ENCODE measurements at regions not wholly inside any gene's neighbourhood (a gene's known extent, or its start where the extent isn't known, plus 50 kb on each side); places are given as distances from the start of the nearest gene placed in this dataset.

DNA sequence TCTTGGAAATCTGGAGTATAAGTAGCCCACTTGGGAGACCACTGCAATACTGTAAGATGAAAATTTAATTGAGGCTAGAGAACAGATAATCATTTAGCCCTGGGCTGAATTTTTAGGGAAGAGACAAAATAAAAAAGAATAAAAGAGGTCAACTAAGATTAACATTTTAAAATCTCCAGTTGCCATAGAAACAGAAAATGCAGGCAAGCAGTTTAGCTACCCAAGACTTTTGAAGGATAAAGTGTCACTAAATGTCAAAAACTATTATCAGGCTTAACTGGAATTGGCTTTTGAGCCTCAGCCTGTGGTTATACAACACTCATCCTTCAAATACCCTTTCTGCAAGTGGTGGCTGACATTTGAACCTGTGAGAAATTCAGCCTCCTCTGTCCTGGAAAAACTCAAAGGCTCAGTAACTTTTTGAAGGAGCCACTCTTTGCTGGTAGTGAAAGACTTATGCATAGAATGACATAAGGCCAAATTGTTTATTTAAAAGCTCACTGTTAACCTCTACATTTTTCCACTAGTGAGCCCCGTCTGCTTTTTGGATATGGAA, 220.7 kb upstream of the KCNJ16 start:
- no peak for DNase-seq

- DNase-seq, result no peak
Observed at GRCh38 chr17:69856946-69857345, 218.1 kb upstream of the KCNJ16 start.

GRCh38 chr17:69857412-69857835, 217.6 kb upstream of the KCNJ16 start:
- no peak for DNase-seq

GRCh38 chr17:69858460-69858859, 216.6 kb upstream of the KCNJ16 start:
- no peak for DNase-seq

DNA sequence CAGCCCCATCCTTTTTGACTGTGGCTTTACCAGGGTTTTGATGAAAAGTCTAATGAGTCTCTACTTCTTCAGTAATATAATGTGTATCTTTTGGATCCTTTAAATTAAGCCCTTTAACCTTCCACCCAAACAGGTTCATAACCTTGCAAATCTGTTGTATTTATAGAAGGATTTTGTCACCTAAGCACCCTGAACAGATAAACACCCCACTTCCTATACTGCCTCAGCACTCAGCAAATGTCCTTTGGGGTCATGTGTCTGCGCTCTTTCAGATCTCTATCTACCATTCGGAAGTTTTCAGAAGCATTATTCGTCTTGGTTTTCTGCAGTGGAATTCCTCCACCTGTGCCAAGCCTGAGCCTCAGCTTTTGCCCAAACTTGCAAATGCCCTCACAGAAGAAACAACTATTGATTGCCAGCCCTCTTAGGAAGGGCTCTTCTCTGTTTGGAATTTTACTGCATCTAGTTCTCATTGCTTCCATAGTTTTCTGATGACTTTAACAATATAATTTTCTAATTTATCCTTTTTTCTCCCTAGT, 214.8 kb upstream of the KCNJ16 start:
- DNase-seq, result no peak

DNA sequence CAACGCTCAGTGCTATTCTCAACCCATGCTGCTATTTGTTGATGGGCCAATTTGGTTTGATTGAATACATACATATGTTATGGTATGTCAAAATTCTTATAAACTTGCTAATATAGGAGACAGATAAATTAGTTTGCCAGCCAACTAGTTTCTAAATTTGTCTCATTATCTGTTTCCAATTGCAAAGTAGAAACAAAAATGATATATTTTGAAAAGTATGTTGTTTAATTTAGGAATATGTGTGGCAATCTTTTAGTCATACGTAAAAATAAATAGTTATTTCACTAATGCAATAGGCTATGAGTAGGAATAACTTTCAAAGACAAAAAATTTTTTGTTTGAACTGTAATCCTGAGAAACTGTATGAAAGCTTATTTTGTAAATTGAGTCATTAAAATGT, 210.6 kb upstream of the KCNJ16 start:
- no peak for DNase-seq

GRCh38 chr17:69869667-69870066, 205.4 kb upstream of the KCNJ16 start:
- no peak for DNase-seq

DNA sequence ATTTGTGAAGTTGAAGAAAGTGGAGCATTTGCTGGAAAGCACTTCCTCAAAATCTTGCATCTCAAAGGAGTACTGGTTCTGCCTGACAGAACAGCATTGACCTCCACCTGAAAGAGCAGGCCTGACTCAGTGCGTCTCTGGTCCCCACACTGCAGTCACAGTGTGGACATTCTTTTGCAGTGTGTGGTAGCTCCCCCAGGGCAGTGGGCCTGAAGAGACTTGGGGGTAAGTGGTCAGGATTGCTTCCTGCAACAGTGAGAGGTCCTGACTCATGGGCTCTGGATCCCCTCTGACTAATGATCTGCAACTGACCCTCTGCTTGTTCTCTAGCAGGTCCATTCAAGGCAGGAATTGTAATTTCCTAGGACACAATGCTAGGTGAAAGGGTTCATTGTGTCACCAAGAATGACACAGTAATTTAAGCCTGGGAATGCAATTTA, 204.9 kb upstream of the KCNJ16 start:
- DNase-seq, result no peak

DNA sequence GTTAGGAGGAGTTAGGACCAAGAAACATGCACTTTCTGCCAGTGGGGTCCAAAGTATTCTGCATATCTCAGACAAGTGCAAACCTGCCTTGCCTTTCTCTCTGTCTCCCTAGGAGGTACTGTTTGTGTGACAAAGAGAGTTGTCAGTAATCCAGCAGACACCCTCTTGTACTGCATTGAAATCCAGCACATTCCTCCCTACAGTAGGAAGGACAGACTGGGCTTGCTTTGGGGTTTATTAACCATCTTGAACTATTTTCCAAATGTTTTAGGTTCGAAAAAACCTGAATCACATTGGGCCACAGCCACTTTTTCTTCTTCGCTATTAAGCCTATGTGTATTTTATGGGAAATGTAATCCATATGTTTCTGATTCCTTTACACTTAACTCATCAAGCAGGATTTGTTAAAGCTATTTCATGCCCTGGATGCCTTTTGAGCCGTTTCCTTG, 204.2 kb upstream of the KCNJ16 start:
- DNase-seq, result no peak

GRCh38 chr17:69871318-69871717, 203.7 kb upstream of the KCNJ16 start:
- no peak for DNase-seq

DNA sequence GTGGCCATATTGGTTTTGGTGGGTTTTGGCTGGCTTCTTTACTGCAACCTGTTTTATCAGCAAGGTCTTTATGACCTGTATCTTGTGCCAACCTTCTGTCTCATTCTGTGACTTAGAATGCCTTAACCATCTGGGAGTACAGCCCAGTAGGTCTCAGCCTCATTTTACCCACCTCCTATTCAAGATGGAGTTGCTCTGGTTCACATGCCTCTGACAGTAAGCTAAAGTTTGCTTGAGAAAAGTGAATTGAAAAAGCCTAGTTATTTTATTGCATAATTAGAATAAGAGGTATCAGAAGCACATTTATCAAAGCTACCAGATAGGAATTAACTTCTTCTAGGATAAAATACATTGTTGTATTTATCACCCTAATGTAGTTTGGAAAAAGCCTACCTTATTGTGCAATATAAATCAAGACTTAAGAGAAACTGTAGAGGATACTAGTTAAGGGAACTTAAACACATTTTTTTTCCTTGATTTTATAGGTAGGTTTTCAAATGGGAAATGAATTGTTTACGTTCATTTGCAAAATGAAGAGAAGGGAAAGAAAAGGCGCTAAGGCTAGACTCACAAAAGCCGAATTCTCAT, 202.3 kb upstream of the KCNJ16 start:
- DNase-seq, result no peak

GRCh38 chr17:69874175-69874670, 200.8 kb upstream of the KCNJ16 start:
- DNase-seq, result no peak

GRCh38 chr17:69876757-69877156, 198.3 kb upstream of the KCNJ16 start:
- DNase-seq, result no peak

DNA sequence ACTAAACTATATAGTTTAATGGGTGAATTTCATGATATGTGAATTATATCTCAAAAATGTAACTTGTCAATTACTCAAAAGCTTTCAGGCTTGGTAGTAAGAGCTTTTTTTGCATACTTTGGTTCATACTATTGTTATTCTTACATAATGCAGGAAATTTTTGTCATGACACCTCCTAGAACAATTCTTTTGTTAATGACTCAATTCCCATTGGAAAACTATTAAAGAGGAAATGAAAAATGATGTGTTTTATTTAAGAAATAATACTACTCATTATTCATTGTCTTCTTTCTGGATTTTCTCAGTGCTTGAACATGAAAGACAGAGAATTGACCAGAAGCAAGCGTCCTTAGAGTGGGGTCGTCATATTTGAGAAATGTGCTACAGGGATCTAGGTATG, 196.4 kb upstream of the KCNJ16 start:
- DNase-seq, result no peak

DNA sequence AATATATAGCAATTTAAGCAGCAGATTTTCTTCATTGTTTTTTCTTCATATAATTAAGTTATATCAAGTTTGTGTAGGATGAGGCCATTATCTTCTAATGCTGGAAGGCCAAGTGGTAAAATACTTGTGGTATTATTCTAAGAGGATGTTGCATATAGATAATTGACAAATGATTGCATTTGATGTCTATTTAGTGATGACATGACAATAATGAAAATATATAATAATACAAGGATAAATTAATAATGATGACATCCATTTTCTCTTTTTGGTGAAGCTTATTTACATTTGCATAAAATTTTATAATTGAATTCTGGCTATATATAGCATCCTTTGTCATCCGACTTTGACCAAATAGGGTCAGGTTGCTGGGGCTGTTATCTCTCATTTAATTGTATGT, 195.4 kb upstream of the KCNJ16 start:
- no peak for DNase-seq

DNA sequence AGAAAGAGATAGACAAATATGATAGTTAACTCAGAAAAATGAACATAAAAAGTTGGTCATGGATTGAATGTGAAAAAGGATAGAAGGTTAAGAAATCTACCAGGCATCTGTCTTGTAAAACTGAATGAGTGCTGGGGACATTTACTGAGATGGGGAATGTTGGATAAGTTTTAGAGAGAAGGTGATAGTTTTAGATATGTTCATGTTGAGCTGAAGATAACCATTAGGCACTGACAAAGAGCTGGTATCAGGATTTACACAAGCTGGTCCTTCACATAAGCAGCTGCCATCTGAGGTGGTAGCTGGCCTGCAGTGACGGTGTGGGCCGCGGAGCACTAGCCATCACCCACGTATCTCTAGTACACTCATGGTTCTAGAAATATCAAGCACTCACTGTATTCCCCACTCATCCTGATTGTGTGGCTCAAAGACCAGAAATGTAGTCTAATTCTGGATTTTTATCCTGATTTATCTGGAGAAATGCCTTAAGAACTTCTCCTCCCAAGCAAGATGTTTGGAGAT, 194.4 kb upstream of the KCNJ16 start:
- no peak for DNase-seq

GRCh38 chr17:69882281-69882680, 192.7 kb upstream of the KCNJ16 start:
- DNase-seq, result no peak

GRCh38 chr17:69883120-69883519, 191.9 kb upstream of the KCNJ16 start:
- DNase-seq, result no peak

DNA sequence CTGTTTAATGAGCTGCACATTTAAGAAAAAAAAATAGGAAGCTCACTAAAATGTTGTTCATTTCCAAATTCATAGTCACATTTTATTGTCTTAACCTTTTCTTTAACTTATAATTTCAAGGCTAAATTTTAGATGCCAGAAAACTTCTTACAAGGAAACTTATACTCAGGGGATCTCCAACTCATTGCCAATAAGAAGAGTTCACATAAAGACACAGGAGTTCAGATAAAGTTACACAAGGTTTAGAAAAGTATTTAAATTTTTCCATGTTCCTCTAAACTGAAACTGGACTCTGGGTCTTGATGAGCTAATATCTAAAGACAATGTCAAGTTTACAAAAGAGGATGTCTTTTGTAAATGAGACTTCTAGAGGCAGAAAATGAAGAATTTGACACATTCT, 190.7 kb upstream of the KCNJ16 start:
- DNase-seq, result no peak

DNA sequence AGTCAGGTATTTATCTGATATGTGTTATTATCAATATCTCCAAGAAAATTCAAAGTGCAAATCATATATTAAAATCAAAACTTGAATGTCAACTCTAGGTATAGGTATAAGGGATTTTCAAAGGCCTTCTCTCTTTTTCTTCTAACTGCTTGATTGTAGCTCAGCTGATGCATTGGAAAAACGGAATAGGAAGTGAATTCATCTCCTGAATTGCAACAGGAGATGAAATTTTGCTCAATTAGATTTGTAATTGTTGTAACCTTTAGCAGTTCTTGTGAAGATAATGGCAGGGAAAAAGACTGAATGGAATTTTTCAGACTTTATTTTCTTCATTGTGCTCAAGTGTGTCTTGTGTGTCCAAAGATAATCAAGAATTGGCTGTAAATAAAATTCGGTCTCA, 190.2 kb upstream of the KCNJ16 start:
- no peak for DNase-seq

DNA sequence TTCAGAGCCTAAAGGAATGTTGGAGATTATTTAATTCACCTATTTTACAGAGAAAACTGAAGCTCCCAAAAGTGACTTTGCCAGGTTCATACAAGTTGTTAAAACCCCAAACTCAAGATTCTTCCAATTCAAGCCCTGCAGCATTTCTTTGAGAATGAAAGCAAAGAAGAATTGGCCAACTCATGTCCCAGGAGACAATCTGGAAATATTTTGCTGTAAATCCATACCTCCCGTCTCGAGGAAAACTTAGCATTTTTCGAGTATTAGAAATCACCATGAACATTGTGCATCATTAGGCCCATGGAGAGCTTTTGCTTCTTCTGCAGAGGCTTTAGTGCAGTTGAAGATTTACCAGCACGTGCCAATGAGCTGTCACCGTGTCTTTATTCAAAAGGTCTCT, 176.4 kb upstream of the KCNJ16 start:
- DNase-seq, result no peak

GRCh38 chr17:69900101-69900500, 174.9 kb upstream of the KCNJ16 start:
- no peak for DNase-seq

- no peak for DNase-seq
Observed at GRCh38 chr17:69900829-69901228, 174.2 kb upstream of the KCNJ16 start.

- DNase-seq, result no peak
Observed at GRCh38 chr17:69906306-69906705, 168.7 kb upstream of the KCNJ16 start.
